Stimulated activated CD8-positive, alpha-beta memory T cell treated with anti-CD3 and anti-CD28 coated beads, Interleukin-4, amount 100 ng/mL, for 24 hours (primary cell): ENCODE measurements at regions not wholly inside any gene's neighbourhood (a gene's known extent, or its start where the extent isn't known, plus 50 kb on each side); places are given as distances from the start of the nearest gene placed in this dataset.
"Not testable (repeated sequence)": the region's sequence is repeated elsewhere in the genome, so short reads cannot be mapped to it uniquely, and the experiment has no call there.

Experiments used
- DNase-seq: peaks from one replicate; pipeline ENCODE4 v3.0.0-alpha.2; 2020; ENCODE audit warnings: low read depth

DNA sequence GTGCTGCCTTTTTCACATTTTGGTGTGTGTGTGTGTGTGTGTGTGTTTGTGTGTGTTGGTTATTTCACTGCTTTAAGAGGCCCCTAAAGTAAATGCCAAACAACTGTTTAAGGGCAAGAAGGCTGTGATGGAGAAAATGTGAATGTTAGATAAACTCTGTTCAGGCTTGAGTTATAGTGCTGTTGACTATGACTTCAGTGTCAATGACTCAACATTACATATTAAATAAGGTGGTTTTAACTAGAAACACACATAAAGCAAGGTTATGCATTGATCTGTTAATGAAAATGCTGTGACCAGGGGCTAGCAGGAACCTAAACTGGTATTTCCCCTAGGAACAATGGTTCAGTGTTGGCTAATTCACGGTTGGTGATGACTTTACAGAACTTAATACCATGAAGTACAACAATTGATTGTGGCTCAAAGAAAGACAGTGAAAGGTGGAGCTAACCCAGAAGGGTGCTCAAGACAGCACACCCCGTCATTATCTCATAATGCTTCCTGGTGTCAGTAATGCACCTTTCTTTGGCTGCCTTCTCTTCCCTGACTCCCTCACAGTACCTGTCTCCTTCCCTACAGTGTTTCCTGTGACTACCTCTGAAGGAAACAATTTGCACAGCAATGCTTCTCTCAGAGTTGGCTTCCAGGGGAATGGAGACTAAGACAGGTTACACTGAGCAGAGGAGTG lies 116.1 kb downstream of the RIN2 start:
- no peak for DNase-seq

DNA sequence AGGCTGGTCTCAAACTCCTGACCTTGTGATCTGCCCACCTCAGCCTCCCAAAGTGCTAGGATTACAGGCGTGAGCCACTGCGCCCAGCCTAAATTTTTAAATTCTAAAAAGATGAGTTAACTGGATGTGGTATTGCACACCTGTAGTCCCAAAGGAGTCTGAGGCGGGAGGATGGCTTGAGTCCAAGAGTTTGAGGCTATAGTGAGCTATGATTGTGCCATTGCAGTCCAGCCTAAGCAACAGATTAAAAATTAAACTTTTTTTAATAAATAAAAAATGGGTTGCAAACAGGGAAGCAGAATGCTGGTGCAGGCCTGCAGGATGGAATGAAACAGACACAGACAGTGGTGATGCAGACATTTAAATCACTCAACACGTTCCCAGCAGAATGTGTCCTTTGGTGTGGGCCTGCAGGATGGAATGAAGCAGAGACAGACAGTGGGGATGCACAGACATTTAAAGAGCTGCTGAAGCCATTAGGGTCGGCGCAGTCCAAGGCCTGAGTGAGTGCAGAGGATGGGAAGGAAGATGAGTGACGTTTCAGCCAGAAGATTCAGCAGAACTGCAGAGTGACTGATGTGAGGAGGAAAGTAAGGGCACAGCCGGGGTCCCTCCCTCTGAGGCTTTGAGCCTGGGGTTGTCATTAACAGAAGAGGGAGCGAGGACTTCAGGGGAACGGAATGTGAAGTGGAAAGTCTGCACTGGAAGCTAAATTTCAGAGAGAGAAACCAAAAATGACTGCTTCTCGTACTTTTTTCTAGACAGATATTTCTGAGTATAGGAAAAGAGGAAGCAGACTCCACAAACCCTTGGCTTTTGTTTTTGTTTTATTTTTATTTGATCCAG lies 117.5 kb downstream of the RIN2 start:
- no peak for DNase-seq

DNA sequence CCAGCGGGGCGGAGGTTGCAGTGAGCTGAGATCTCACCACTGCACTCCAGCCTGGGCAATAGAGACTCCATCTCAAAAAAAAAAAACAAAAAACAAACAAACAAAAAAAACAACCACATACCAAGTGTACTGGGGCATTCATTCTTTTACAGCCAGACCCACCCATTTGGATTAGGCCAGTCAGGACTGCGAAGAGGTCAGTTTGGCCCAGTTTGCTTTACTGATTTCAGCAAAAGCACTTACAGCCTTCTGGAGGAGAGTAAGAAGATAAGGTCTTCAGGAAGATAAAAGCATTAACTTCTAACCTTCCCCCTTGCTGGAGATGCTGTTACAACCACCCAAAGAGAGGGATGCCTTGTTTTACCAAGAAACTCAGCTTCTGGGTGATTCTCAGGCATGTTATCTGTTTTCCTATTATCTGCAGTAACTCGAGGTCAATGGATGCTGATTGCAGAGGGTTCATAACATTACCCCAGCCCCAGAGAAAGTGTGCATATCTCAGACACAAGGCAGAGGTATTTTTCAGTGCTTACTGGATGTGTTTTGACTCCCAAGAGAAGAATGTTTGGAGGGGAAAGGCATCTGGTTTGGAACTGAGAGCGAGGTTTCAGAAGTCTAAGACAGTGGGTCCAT lies 118.9 kb downstream of the RIN2 start:
- DNase-seq, result no peak

DNA sequence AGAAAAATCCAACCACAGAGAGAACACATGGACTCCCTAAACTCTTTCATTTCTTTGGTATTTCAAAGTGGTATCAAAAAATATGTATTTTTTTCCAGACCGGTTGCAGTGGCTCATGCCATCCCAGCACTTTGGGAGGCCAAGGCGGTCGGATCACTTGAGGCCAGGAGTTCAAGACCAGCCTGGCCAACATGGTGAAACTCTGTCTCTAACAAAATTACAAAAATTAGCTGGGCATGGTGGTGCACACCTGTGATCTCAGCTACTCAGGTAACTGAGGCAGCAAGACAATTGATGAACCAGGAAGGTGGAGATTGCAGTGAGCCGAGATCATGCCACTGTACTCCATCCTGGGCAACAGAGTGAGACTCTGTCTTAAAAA lies 121.8 kb downstream of the RIN2 start:
- not testable (repeated sequence) for DNase-seq

DNA sequence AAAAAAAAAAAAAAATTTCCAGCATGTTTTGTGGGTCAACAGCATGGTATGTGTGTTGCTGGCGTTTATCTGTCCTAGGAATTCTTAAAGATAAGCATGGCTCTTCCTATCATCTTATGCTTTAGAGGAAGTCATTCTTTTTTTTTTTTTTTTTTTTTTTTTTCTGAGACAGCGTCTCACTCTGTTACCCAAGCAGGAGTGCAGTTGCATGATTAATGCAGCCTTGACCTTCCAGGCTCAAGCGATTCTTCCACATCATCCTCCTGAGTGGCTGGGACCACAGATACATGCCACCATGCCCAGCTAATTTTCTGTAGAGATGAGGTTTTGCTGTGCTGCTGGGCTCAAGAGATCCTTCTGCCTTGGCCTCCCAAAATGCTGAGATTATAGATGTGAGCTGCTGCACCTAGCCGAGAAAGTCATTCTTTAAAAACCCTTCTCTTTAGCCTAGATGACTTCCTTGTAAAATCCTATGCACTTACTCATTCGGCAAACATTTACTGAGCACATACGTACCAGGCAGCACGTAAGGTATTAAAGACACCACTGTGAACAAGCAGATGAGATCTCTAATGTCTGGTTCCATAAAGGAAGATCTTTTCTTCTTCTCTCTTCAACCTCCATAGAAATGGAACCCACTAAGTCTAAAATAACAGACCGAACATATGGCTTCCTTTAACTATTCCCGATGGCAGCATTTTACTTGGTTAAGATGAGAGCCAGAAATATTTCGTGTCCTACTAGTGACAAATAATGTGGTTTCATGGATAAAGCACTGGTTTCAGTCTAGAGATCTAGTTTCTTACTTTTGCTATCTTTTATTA lies 122.4 kb downstream of the RIN2 start:
- no peak for DNase-seq

DNA sequence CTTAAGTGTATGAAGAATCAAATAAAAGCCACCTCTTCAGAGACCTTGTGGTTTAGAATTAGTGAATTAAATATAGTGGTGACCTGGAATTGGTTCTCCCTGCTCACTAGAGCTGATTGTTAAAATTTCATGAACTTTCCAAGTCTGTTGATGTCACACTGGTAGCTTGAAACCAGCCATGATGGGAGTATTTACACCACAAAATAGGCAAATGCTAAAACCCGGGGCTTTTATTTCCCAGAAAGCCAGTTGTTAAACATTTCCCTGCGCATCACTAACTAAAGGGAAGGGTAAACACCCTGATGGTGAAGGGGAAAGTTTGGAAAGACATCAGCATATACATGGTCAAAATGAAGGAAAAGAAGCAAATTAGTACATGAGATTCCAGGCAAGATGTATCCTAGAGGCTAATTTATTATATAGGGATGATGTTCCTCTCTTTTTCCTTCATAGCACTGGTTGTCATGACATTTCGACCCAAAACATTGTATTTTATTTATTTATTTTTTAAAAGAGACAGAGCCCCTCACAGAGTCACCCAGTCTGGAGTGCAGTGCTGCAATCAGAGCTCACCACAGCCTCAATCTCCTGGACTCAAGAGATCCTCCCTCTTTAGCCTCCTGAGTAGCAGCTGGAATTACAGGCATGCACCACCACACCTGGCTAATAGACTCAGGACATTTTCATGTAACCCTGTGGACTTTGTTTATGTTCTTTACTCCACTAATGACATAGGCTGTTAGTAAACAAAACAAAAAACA lies 123.2 kb downstream of the RIN2 start:
- no peak for DNase-seq

DNA sequence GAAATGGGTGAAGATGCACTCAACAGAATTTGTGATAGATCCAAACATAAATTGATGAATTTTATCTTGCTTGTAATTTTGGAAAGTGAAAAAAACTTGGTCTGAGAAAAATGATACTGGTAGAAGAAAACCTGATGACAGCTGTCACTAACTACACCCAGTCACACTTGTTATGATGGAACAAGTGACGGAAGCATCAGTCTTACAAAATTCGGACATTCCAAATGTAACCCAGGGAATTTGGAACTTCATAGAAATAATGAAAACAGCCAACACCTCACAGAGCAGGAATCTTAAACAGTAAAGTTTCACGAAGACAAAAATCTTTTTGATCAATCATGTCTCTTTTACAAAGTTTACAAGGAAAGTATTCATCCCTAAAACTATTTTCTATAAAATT lies 123.9 kb downstream of the RIN2 start:
- DNase-seq, result no peak

DNA sequence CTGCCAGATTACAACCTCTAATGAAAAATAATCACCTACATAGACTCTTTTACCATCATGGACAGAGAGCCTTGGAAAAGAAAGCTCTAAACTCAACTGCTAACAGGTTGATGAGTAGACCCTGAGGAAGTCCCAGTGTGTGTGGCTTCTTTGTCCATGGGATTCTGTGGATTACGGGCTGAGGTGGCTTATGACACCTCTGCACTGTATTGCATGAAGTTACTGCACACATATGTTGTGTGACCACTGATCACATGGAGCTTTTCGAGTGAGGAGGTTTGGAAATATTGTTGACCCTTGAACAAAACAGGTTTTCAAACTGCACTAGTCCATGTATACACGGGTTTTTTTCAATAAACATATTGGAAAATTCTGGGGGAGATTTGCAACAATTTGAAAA lies 124.4 kb downstream of the RIN2 start:
- DNase-seq, result no peak

DNA sequence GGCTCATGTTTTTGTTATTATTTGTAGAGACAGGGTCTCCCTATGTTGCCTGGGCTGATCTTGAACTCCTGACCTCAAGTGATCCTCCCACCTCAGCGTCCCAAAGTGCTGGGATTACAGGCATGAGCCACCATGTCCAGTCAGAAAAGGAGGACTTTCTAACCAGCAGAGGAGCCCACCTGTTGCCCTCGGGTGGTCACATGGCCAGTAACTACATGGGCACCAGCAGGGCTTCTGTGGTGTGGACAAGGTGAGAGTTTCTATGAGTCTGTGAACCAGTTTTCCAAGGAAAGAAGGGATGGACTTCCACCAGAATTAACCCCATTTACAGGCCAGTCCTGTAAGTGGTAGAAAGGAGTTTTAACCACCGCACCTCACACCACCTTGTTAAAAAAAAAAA lies 125.4 kb downstream of the RIN2 start:
- no peak for DNase-seq

DNA sequence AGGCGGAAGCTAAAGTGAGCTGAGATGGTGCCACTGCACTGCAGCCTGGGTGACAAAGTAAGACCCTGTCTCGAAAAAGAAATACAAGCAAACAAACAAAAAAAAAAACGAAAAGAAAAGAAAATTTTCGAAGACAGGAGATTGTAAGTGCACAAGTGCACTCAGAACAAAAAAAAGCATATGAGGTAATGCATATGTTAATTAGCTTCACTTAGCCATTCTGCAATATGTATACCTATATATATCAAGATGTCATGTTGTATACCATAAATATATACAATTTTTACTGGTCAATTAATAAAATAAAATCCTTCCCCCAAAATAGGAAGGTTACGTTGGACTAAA lies 127.5 kb downstream of the RIN2 start:
- no peak for DNase-seq

DNA sequence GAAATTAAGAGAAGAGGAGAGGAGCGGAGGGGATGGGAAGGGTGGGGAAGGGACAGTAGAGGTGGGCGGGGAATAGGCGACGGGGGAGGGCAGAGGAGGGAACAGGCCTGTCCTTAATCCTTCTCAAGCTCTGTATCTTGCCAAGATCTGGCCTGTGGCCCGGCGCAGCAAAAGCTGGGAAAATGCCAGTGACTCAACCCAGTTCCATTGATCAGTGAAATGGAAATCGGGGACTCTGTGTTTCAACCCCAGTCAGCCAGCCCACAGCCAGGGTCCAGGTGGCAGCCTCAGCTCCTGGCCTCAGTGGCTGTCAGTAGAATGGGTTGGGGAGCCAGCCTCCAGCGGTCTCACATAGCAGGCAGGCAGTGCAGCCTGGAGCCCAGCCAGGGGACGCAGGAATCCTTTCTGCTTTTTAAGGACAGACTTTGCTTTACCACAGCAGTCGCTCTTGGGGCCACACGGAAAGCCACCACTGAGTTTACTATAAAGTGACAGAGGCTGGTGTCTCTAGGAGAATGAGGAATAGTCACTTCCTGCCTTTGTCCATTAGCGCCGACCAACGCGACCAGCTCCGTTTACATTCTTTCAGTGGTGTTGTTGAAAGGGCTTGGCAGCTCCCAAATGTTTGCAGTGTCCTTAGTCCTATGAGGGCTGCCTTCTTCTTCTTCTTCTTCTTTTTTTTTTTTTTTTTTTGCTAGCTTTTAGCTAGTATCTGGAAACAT lies 128.0 kb downstream of the RIN2 start:
- no peak for DNase-seq

DNA sequence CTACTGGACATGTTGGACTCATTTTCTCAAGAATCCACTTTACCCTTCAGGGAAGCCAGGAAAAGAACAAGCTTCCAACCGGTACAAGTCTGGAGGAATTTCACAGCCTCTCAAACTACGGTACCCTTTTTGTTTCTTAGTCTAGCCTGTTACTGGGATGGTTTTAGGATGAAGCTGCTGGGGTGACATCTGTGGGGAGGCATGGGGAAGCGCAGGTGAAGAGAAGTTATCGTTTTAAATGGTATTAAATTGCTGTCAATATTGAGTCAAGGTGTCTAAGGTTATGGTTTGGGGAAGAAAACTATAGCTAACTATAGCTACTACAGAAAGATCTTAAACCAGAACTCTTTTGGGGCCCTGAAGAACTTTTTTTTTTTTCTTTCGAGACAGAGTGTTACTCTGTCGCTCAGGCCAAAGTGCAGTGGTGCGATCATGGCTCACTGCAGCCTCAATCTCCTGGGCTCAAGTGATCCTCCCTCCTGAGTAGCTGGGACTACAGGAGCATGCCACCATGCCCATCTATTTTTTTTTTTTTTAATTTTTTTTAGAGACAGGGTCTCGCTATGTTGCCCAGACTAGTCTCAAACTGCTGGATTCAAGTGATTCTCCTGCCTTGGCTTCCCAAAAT lies 128.7 kb downstream of the RIN2 start:
- DNase-seq, result no peak

DNA sequence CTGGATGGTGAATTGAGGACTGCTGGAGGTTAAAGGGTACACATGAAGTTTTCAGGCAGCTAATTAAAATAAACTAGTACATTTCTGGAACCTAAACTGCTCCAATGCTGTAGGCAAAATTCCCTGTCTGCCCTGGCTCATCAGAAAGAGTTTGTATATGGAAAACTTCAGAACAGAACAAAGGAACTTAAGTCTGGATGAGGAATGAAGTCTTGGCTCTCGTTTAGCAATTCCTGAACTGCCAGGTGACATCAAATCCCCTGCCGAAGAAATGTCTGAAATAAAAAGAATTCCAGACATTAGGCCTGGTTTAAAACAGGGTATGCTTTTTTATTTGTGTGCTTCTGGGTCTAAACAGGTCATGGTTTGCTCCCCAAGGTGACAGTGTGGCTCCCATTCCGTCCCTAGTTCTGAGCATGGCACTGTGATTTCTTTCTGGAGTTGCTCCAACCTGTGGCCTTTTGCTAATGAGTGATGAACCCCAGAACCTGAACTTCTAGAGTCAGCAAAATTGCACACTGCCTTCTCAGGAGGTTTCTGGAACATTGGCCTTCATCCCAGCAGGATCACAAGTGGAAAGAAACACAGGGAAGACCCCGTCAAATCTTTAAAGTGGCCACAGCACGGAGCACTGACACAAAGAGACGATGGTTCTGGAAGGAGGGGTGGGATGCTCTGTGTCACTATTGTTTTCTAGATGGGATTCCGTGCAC lies 129.4 kb upstream of the NAA20 start:
- DNase-seq, result no peak

DNA sequence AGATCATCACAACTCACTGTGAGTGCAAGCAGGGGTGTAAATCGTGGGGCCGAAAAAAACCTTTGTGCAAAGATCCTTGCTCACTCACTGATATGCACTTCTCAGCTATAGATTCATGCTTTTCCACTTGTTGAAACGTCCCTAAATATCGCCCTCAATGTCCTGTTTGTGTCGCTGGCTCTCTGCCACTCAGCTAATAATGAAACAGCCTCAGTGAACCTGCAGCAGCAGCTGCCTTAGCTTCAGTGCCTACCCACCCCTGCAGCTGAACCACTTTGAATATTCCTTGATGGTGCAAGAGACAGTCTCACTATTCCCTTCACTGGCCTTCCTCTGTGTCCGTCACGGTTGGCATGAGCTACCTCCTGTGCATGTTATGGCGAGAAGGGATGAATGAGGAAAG lies 128.9 kb upstream of the NAA20 start:
- DNase-seq, result no peak

DNA sequence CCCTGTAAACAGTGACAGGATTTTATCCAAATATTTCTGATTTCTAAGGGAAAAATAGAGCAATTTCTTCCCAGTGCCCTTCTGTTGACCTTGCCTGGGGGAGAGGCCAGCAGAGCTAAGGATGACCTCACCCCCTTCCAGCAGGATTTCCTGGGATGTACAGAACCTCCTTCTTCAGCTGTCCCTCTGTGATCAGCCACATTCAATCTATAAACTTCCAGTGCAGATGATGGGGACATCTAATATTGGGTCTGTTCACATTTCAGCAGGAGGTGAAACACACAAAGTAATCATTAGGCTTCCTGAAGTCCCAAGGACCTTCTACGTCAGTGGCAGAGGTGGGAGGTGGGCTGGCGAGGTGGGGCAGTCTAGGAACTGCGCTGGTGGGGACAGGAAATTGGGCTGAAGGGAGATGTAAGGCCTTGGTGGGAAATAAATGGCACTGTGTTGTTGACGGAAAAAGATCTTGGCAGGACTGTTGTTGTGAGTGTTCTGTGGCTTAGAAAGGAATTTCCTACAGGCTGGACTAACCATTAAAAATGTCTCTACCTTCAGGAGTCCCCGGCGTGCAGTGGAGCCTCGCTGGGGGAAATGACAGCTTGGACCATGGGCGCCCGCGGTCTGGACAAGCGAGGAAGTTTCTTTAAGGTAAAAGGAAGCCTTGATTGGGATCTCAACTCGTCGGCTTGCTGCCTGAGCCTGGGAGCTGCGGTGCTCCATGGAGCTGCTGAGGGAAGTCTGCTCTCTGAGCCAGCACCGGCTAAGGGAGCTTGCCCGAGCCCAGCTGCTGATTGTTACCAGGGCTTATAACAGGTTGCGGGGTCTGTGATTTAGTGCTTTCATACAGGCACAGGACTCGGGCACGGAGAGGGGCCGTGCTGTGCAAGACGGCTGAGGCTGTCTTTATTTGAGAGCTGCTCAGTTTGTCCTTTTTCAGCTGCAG lies 127.9 kb upstream of the NAA20 start:
- DNase-seq, result no peak

DNA sequence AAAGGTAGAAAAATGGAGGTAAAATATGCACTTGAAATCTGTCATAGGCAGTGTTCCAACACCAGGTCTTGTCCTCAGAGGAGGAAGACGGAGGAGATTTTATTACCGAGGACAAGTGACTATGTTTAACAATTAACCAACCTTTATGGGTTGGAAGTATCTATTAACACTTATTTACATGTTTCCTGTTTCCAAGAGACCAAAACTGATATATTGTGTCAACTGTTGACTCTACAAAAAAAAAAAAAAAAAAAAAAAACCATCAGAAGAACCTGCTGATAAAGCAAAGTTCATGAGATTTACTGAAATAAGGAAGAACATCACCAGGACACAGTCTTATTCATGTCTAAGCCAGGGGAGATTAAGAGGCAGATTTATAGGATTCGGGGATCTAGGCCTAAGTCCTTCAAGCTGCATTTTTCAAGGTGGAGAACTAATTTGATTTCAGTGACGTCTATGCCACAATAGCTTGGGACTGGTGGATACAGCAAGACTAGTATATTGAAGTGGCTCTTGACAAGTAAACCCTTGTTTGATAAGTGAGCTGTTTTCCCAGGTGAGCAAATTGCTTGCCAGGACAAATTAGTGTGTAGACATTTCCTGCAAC lies 126.6 kb upstream of the NAA20 start:
- DNase-seq, result no peak

DNA sequence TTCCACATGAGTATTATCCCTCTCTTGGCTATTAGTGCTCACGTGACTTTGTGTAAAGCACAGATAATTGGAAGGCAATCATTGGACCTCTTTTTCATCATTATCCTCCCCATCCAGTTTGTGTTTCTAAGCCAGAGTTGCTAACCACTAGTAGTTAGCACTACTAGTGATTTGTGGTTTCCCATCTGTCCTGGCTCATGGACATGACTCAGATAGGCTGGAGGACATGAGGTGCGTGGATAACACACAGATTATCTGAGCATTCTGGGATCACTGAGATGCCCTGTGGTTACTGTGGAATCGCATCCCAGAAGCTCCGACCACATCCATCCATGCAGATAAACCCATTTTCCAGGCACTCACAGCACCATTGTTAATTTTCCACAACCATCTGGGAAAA lies 123.8 kb upstream of the NAA20 start:
- DNase-seq, result no peak

DNA sequence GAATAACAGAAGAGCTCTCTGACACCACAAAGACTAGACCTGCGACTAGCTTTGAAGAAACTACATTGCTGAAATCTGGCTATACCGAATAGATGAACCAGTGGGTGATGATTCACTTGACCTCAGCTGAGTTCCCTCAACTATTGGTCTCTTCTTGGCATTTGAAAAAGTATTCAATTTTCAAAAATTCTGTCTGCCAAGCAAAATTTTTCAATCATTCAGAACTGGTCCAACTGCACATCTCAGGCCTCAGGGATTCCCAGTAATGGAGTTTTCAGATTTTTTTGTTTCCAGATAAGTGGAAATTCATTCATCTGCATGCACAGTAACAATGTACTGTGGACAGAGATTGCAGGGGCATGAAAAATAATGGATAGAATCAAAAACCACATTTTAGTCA lies 121.4 kb upstream of the NAA20 start:
- DNase-seq, result no peak
